G401 (cell line): ENCODE measurements at regions not wholly inside any gene's neighbourhood (a gene's known extent, or its start where the extent isn't known, plus 50 kb on each side); places are given as distances from the start of the nearest gene placed in this dataset.
A peak's percentile ranks its signal among the peaks of the same experiment; 100 is the strongest.

ENCODE experiments used
- DNase-seq: peaks from one replicate; pipeline ENCODE4 v3.0.0-alpha.2; 2015; ENCODE audit warnings: low spot score
- in situ Hi-C: cut with HindIII; loops from 2 replicates; pipeline ENCODE4 v1.10.0; 2016; ENCODE audit warnings: low sequenced_read_pairs, mixed read lengths

DNA sequence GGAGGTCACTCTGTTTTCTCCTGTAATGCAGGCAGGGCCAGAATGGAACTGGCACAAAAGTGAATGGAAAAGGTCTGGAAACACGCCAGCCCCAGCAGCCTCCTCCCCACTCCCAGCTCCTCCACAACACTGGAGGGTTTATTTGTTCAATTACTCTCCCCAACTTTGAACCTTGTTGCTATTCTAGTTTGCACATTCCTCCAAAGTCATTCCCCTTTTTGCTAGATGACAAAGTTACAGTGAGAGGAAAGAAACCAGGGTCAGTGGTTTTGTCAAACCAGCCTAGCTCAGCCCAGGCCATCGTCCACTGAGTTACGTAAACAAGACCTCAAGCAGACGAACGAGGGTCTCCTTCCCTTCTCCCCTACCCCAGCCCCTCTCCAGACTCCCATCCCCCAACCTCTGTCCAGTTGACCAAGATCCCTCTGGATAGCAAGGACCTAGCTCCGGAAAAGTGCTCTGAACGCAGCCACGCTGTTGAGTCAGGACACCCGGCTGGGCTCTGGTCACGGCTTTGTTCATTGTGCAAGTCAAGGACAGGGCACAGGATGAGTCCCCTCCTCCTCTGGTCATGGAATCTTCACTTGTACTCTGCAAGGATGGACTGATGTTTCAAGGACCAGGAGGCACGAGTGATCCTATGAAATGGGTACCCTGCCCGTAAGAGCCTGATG is 180.0 kb downstream of the USP12 start:
- in situ Hi-C loops = no loop called here
- DNase-seq = no peak

DNA sequence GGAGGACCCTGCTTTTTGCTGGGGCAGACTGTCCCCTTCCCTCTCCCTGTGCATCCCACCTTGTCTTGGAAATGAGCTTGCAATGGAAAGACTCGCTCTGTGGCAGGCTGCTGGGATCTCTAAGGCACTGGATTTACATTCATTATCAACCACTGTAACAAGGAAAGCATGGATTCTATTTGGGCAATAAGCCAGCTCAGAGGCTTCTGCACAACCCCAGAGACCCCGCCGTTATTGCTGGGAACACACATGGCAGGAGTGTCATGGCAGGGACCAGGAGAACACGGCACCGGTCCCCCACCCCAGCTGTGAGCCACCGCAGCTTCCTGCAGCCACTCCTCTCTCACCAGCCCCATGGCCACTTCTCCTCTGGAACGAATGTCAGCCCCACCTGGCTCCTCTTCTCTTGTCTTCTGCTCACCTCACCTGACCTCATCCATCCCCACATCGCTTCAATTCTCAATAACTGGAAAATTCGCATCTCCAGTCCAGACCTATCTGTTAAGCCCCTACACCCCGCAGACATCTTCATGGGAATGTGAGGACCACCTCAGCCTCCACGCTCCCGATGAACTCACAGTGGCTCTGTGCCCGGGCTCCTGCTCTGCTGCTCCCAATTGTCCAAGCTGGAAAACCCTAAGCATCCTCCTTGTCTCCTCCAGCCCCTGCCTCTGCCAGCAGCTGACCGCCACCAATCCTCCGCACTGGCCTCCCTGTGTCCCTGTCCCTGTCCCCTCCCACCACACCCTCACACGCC is 181.5 kb downstream of the USP12 start:
- in situ Hi-C loops = no loop called here

DNA sequence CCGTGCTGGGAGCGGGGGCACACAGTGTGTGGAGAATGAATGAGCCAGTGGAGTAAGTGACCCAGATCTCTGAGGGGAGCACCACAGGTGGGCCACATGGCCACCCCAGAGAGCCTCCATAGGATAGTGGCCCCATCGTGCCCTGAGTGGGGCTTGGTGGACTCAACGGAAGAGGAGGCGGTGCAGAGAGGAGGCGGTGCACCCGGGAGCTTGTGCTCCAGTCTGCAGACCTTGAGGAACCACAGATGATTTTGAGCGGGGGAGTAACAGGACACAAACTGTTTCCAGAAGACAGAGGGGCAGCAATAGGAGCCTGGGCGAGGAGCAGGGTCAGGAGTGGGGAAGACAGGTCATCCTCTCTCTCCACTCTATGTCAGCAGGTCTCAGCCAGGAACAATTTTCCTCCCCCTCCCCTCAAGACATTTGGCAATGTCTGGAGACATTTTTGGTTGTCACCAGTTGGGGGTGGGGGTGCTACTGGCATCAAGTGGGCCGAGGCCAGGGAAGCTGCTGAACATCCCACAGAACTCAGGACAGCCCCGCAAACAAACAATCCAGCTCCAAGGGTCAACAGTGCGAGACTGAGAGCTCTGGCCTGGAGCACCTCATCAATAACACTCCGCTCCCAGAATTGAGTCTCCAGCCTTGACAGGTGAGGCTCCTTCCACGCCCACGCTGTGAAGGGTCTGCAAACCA is 182.2 kb downstream of the USP12 start:
- in situ Hi-C loops = no loop called here
- no peak for DNase-seq

More for the DNA sequence above, 181.5 kb downstream of the USP12 start:
- DNase-seq = no peak

DNA sequence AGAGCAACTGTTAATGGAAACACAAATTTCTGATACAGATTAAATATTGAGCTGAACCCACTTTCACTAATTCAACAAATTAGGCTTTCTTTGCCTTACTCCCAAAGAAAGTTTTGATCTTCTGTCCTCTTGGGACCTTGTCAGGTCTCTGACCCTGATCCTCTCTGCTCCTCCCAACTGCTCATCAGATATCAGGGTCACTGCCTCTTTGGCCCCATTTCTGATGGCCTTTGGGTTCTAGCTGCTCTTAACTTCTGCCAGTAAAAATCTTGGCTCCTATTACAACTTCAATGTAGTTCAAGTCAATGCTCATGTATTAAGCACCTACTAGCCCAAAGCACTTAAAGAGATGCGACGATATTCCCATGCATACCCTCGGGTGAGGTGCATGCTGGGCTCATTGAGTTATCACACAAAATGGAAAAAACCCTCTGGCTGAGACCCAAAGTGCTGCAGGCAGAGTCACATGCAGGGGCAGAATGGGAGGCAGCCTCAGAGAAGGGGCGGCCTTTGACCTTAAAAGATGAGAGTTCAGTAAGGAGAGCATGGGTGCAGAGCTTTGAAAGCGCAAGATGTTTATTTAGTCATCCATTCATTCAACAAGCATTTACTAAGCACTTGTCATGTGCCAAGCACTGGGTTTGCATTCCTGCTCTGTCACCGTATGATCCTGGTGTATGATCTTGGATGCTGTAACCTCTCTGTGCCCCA is 183.4 kb downstream of the USP12 start:
- in situ Hi-C loops = no loop called here
- DNase-seq = no peak

GRCh38 chr13:26987486-26988013 is 184.1 kb downstream of the USP12 start:
- no peak for DNase-seq
- in situ Hi-C loops = no loop called here

- in situ Hi-C loops = no loop called here
- peak; percentile 88 for DNase-seq
Observed at GRCh38 chr13:26985285-26985878, 186.2 kb downstream of the USP12 start.

DNA sequence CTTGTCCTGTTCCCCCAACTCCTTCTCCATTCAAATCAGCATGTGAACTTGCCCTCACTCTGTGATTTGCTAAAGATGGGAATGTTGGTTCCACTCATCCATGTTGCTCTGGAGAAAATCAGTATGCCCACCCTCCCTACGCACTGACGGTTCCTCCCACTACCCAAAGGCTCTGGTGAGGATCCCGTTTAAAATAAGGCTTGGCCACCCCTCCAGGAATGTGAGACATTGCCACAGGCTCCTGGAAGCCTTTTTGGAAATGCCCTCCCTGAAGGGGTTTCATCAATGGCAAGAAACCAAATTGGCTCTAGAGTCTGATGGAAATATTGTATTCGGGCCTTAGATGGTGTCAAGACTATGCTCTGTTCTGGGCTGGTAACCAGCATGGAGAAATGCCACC is 187.3 kb downstream of the USP12 start:
- no peak for DNase-seq
- in situ Hi-C loops = no loop called here

DNA sequence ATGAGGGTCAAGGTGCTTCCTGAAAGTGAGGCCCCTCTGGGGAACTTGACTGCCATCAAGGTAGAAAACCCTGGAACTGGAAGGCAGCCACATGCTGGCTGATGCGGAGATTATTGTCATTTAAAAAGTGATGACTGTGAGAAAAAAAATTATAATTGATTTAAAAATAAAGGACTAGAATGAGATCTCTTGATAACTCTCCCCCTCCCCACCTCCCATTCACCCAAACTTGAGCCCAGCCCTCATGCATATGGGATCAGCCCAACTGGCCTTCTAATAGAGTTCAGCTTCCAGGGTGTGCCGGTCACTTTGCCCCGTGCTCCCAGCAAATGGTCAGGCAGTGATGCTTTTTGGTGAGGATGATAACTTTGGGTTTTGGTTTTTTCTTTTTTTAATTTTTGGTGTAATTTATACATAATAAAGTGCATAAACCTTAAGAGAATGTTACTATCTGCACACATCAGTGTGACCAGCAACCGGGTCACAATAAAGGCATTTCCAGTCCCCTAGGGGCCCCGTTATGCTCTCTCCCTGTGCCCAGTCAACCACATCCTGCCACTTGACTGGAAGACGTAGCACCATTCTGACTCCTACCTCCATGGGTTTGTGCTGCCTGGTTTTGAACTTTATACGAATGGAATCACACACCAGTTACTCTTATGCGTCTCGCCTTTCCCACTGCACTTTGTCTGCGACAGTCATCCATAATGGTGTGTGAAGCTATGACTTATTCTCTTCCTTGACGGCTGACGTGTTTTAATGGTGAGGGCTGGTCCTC is 187.9 kb downstream of the USP12 start:
- DNase-seq = no peak
- in situ Hi-C loops = no loop called here

DNA sequence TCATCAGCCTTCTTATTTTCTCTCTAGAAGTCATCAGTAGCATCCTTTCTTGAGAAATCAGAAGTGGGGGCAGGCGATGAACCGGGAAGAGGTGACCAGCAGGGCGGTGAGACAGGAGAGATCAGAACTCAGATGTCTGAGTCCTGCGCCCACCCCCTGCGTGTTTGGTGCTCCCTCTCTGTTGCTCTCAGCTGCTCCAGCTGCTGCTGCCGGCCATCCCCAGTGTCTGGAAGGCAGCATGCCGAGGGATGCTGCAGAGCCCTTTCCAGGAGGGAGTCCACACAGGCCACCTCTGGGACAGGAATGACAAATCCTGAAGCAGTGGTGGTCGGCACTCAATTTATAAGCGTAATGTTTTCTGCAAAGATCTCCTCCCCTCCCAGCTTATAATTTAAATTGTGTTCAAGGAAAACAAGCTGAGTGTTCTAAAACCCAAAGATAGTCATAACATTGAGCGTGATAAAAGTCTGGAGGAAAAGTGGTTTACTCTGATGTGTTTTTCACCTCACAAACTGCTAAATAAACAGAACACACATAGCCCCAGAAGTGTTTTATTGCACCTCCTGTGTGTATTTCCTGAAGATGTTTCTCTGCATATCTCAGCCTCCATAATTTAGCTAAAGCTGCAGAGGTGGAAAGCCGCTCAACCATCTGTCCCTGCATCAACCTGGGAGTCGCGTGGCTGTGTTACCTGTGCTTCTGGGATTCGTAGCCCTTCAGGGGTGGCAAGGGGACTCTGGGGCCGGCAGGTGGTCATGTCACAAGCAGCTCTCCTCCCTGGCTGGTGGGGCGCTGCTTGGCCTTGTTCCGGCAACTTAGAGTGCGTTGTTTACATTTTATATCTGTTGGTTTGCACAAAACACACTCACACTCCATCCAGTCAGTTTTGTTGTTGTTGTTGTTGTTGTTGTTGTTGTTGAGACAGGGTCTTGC is 191.2 kb downstream of the USP12 start:
- no peak for DNase-seq
- in situ Hi-C loops = no loop called here

DNA sequence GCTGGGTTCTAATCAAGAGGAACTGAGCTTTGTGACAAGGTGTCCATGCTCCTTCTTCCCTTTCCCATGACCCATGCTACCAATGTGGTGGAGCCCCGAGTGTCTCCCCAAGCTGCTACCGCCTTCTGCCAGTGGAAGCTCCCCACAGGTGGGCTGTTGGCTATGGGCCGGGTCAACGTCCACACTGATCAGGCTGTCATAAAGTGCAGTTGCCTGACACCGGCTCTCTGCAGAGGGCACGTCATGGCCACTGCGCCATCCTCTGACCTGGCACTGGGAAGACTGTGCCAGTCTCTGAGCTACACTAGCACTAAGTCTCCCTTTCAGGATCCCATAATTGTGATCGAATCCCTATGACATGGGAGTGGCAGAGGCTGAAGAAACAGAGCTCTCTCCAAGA is 192.3 kb downstream of the USP12 start:
- no peak for DNase-seq
- in situ Hi-C loops = no loop called here

- in situ Hi-C loops = no loop called here
- DNase-seq = no peak
Observed at GRCh38 chr13:26978081-26978860, 193.3 kb downstream of the USP12 start.

DNA sequence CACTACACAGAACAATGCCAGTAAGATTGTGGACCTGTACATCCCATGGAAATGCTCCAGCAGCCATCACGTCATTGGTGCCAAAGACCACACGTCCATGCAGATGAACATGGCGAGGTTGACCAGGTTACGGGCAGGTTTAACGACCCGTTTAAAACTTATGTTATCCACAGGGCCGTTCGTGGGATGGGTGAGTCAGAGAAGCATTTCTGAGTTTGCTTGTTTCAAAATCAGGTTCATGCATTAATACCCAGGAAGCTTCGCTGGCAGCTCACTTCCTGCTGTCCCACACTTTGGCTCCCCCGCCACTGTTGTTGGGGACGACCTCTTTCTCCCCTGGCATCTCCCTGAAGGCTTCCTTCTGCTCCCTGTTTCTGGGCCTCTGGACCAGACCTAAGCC is 194.1 kb downstream of the USP12 start:
- in situ Hi-C loops = no loop called here
- DNase-seq = no peak

GRCh38 chr13:26976313-26976712 is 195.3 kb downstream of the USP12 start:
- in situ Hi-C loops = no loop called here
- no peak for DNase-seq

GRCh38 chr13:26973946-26974345 is 197.7 kb downstream of the USP12 start:
- in situ Hi-C loops = no loop called here

GRCh38 chr13:26973295-26973694 is 198.3 kb downstream of the USP12 start:
- no peak for DNase-seq
- in situ Hi-C loops = no loop called here

More at GRCh38 chr13:26973946-26974345, 197.7 kb downstream of the USP12 start:
- no peak for DNase-seq

- DNase-seq = peak; percentile 86
- in situ Hi-C loops = no loop called here
Observed at GRCh38 chr13:26971990-26972887, 199.4 kb downstream of the USP12 start.
